ENCODE measurements at regions not wholly inside any gene's neighbourhood (a gene's known extent, or its start where the extent isn't known, plus 50 kb on each side); places are given as distances from the start of the nearest gene placed in this dataset.

DNA sequence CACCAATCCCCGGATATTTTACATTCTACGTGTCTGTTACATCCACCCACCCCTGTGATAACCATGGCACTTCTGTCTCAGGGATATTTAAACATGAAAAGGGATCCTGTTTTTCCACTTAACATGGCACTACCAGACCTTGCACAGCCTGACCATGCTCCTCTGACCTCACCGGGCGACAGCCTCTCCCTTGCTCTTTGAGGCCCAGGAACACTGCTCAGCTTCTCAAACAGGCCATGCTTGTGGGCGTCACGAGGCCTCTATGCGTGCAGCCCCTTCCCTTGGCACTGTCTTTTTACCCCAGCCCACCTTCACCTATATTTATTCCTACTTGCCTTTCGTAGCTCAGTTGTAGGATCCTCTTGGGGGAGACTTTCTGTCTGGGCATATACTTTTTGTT, 385.6 kb downstream of the UQCRFS1 start:
- TF ChIP-seq, protein P1, sequence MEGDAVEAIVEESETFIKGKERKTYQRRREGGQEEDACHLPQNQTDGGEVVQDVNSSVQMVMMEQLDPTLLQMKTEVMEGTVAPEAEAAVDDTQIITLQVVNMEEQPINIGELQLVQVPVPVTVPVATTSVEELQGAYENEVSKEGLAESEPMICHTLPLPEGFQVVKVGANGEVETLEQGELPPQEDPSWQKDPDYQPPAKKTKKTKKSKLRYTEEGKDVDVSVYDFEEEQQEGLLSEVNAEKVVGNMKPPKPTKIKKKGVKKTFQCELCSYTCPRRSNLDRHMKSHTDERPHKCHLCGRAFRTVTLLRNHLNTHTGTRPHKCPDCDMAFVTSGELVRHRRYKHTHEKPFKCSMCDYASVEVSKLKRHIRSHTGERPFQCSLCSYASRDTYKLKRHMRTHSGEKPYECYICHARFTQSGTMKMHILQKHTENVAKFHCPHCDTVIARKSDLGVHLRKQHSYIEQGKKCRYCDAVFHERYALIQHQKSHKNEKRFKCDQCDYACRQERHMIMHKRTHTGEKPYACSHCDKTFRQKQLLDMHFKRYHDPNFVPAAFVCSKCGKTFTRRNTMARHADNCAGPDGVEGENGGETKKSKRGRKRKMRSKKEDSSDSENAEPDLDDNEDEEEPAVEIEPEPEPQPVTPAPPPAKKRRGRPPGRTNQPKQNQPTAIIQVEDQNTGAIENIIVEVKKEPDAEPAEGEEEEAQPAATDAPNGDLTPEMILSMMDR (IDR thresholded peaks at IDR 0.05), result no peak
- Histone ChIP-seq H3K27ac (no peak overlapping the region), H3K4me3 (no peak overlapping the region)
- no peak for DNase-seq (ENCODE audit: low spot score)

DNA sequence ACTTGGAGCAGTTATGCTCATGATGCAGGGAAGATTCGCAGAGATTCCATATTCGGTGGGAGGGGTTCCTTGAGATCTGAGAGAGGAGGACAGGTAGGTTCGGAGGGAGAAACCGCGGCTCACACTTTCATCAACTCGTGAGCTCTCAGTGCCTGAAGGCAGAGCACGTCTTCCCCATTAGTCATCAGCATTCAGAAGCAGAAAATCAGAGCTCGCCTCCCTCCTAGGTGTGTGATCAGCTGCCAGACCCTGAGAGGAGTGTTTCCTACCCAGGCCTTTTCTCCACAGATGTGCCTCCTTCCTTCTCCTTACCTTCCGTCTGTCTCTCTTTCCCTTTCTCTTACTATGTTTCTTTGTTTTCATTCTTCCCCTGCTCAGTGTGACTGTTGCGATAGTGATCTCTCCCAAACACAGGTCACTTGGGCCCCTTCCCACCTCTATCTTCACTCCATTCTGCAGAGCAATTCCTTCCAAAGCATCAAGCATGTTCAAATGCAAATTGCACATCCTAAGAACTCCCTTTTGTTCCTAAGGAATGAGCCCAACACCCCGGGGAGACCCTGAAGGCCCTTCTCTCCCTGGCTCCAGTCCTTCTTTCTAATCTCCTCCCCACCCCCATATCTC, 389.5 kb downstream of the UQCRFS1 start:
- no peak overlapping the region for H3K27ac ChIP-seq
- no peak for DNase-seq (ENCODE audit: low spot score)
- H3K4me3 ChIP-seq, result no peak overlapping the region
- TF ChIP-seq, protein P1 (IDR thresholded peaks at IDR 0.05), result no peak

DNA sequence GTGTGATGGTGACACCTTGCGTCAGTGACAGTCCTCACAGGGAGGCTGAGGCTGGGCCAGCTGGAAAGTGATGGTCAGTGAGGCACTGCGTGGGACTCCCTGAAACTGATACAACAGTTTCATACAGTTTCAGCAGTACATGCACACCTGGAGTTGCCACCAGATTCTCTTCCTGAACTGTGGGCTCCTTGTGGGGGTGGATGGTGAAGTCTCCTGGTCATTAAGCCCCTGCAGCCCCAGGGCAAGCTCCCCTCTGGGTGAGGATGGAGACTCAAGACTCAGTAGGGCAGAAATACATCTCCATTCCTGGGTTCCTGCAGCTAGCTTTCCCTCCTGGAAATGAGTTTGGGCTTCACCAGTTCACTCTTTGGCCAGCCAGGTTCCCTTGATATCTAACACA, 392.7 kb downstream of the UQCRFS1 start:
- DNase-seq (ENCODE audit: low spot score), result no peak
- no peak overlapping the region for H3K27ac ChIP-seq
- TF ChIP-seq, protein P1 (IDR thresholded peaks at IDR 0.05), result no peak
- H3K4me3 ChIP-seq, result no peak overlapping the region

DNA sequence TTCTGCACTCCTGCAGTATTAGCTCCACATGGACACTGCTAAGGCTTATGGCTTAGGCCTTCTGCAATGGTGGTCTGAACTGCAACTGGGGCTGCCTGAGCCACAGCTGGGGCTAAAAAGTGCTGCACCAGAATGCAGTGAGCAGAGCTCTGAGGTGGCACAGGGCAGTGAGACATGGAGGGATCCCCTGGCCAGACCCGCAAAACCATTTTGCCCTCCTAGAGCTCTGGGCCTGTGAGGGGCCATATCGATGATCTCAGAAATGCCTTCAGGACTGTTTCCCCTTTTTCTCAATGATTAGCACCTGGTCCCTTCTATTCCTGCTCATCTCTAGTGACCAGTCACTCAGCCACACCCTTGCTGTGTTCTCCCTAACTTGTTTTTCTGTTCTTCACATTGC, 397.7 kb downstream of the UQCRFS1 start:
- Histone ChIP-seq H3K27ac (no peak overlapping the region), H3K4me3 (no peak overlapping the region)
- TF ChIP-seq, protein P1 (IDR thresholded peaks at IDR 0.05), result no peak
- no peak for DNase-seq (ENCODE audit: low spot score)

DNA sequence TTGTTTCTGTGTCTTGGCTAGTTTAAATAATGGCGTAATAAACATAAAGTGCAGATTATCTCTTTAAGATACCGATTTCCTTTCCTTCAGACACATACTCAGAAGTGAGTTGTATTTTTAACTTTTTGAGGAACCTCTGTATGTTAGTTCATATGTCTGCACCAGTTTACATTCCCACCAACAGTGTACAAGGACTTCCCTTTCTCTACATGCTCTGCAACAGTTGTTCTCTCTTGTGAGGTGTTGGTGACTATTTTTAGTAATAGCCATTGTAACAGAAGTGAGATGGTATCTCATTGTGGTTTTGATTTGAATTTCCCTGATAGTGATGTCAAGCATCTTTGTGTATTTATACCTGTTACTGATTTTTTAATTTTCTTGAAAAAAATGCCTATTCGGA, 418.6 kb downstream of the UQCRFS1 start:
- no peak for DNase-seq (ENCODE audit: low spot score)
- H3K4me3 ChIP-seq, result no peak overlapping the region
- TF ChIP-seq, protein P1 (IDR thresholded peaks at IDR 0.05), result no peak

DNA sequence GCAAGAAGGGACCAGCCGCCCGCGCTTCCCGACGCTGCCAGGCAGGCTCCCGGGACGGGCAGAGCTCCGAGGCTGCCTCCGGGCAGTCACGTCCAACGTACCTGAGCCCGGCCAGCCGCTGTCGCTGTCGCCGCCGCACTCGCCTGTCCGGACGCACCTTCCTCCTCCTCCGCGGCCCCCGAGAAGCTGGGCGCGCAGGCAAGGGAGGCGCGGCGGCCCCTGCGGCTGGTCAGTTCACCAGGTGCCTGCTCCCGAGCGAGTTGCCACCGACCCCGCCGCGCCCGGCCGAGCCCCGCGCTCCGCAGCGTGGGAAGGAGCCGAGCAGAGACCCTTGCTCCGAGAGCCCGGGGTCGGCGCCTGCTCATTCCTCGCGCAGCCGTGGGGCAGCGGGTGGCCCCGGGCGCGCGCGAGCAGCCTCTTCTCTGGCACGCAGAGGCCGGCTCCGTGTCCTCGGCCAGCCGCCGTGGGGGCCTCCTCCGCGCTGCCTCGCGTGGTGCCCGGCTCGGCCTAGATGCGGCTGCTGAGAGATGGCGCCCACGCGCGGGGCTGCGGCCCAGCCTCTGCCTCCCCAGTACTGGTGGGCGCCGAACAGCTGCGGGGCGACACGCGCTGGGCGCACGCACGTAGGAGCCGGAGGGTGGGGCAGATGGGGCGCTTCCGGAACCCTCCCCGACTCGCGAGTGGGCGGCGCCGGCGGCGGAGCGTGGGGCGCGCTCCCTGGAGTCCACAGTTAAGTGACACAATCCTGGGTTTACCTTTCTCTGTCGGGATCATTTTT, 419.4 kb downstream of the UQCRFS1 start:
- Histone ChIP-seq H3K4me3 (peak overlapping the region; percentile 50), H3K27ac (no peak overlapping the region)
- DNase-seq (ENCODE audit: low spot score), result no peak
- TF ChIP-seq, protein P1 (IDR thresholded peaks at IDR 0.05), result no peak

More for the DNA sequence above, 418.6 kb downstream of the UQCRFS1 start:
- no peak overlapping the region for H3K27ac ChIP-seq

DNA sequence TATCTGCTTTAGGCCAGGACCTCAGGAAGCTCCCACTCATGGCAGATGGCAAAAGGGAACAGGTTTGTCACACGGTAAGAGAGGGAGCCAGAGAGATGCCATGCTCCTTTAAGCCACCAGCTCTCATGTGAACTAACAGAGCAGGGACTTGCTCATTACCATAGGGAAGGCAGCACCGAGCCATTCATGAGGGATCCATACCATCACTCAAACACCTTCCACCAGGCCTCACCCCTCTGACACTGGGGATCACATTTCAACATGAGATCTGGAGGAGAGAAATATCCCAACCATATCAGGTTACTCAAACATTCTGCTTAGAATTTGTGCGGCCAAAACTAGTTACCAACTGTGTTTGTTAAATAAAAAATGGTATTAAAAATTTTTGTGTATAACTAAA, 427.0 kb downstream of the UQCRFS1 start:
- DNase-seq (ENCODE audit: low spot score), result no peak
- TF ChIP-seq, protein P1 (IDR thresholded peaks at IDR 0.05), result no peak
- H3K27ac ChIP-seq, result no peak overlapping the region
- H3K4me3 ChIP-seq, result no peak overlapping the region

All from coronary artery (tissue), 2 donors.